NCI-H446 treated with DMSO at 0.1 percent for 48 hours (cell line): ENCODE measurements at regions not wholly inside any gene's neighbourhood (a gene's known extent, or its start where the extent isn't known, plus 50 kb on each side); places are given as distances from the start of the nearest gene placed in this dataset.

ENCODE experiments used
- DNase-seq: peaks from one replicate; lab custom pipeline; 2025; lab: John Stamatoyannopoulos, UW

DNA sequence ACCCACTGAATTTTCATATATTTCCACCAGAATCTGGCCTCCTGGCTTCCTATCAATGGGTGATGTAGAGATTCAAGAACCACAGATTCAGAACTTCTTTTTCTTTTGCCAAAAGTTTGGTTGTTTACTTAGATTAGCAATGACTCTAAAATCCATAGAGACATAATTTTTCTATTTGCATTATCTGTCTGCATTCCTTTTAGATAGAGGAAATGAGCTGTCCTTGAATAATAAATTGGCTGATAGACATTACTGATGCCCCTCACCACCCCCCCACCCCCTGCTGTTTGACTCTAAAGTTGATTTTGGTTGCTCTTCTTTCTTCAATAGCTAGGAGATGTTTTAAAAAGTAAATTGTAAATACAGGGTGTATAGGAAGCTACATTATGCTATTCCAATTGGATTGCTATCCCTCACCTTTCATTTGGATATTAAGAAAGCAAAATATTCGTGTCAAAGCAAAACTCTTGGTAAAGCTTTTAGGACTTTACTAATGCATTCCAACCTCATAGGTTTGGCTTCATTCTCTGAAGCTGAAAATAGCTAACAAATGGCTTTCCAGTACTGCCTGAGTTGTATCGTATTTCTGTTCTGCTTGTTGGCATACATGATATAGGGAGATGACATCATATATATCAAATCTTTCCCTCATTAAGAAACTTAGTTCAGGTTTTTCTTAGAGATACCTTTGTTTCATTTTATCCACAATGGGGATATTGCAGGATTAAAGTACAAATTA is 606.0 kb downstream of the ARL4A start:
- peak; percentile 44 for DNase-seq

DNA sequence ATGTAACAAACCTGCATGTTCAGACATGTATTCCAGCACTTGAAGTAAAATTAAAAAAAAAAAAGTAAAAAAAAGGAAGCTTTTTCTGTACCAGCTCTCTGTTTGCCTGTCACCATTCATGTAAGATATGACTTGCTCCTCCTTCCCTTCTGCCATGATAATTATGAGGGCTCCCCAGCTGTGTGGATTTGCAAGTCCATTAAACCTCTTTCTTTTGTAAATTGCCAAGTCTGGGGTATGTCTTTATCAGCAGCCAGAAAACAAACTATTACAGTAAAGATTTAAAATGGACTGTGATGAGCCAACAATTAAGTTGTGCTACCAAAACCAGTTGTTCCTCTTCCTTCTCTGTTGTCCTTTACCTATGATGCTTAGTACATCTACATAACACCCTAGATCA is 619.6 kb downstream of the ARL4A start:
- DNase-seq: no peak

DNA sequence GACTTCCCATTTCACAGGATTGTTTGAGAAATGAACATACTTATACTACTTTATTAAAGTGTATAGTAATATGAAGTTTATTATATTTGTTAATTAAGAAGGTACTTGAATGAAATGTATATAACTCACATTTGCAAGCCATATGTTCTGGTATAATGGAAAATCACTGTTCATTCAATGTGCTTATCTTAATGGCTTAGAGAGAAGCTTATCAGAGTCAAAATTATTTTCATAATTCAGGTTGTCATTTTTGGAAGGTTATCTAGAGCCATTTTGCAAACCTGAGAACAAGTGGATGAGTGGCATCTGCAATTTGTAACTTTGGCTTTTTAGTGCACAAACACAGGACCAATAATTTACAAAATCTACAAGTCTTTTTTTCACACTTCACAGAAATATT is 621.0 kb downstream of the ARL4A start:
- no peak for DNase-seq

DNA sequence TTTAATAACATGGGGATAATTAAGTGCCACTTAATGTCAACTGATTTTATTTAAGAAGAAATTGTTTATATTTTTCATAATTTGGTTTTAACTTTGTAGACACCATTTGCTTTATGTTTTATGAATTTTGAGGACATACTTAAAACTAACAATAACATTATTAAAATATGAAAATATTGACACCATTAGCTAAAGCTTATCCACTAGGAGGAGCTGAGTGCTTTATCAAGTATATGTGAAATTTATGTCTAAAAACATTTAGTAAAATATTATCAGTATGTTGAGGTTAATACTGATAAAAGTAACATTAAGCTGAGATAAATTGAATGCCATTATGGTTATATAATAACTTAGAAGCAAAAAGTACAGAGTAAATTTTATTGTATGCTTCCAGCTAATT is 622.1 kb downstream of the ARL4A start:
- DNase-seq: no peak

DNA sequence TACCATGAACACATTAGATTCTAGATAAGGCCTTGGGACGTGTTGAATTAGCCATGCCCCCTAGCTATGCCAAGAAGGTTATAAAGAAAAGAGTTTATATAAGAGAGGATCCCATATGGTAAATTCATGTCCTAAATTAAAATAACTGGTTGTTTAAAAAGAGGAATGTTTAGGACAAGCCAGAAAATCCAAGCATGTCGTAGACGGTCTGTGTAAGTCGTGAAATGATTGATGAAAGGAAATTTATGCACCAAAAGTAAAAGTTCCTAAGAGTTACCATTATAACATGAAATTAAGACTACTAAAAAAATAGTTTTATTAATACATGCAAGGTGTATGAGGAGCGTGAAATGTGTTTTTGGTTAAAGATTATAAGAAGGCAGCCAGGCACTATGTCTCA is 624.9 kb downstream of the ARL4A start:
- DNase-seq: no peak

DNA sequence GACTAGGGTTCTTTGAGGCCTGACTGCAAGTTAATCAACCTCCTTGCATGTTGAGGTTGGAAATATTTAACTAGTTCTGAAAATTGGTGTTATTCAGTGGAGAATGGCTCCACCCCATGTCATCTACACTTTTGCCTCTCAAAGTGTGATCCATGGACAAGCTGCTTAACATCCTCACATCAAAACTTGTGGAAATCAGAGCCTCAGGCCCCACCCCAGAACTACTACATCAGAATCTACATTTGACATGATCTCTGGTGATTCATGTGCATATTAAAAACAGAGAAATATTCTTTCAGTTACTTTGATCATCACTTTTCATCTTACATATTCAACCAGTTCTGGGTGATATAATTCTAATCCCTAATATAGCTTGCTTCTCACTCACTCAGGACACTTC is 632.9 kb downstream of the ARL4A start:
- DNase-seq: no peak

DNA sequence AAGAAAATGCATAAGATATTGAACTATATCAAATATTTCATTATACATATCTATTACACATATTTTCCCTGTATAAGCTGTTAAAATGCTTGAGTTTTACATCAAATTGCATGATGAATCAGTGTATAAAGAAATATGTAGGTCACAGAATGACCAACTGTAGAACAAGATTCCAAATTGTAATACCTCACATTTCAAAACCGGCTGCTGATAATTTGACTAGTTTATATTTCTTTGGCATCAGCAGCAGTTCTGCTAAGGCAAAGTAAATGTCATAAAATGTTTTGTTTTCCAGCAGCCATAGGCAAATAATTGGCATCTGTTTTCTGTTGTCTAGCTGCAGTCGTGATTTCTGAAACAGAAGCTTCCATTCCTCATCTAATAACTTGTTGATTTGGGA is 633.9 kb downstream of the ARL4A start:
- no peak for DNase-seq

DNA sequence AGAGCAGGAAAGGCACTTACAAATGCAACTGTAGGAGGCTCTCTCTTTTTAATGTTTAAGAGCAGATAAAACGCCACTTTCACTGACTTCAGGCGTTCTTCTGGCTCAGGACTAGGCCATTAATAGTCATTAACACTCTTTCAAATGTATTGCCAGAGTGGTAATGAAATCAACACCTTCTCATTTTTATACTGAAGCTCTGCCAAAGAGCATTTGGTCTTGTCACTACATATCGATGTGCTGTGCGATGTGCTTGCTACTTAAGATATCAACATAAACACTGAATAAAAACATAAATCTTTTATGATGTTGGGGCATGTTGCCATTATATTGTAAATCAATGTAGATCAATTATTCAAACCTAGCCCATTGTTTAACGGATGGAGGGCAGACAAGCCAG is 634.7 kb downstream of the ARL4A start:
- peak; percentile 53 for DNase-seq

DNA sequence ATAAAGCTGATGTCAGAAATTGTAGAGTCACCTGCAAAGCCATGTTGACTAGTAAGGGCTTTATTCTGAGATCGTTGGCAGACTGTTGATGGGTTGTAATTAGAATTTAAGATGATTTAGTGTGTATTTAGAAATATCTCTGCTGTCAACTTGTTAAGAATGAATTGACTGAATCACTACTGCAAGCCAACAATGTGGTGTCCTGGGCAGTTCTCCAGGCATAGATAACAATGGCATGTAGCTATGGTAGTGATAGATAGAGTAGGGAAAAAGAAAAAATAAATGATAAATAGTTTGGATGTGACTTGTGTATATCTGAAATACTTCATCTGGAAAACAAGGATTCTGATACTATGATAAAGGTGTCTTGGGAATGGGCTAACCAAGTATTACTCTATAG is 640.2 kb downstream of the ARL4A start:
- peak; percentile 82 for DNase-seq

DNA sequence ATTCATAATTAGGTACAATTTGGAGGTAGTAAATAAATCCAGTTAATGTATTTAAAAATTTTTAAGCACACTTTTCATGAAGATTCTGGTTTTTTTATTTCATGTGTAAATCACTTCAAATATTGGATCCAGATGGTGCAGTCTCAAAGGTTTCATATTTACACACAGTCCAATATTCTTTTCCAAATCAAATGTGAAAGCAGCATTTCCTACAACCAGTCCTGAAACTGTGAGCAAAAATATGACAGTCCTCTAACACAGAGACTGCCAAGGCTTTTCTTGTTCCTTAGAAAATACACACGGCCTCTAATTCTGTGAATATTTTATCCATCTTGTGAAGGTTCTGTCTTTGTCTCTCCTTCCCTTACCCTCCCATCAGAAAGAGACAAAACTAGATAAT is 645.9 kb downstream of the ARL4A start:
- DNase-seq: no peak

DNA sequence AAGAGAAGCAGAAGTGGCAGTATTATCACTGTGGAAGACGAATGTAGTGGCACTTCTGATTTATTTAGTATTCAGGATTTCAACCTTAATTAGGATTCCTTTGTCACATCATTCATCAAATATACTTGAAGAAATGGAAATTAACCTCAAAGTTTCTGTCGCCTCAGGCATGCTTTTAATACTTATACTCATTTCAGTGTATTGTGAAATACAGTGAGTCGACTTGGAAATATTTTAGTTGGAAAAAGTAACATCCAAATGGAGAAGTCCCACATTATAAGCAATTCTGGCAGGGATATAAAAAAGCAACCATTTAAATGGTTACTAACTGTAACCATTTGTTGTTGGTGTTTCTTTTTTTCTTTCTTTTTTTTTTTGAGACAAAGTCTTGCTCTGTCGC is 648.8 kb downstream of the ARL4A start:
- DNase-seq: no peak

DNA sequence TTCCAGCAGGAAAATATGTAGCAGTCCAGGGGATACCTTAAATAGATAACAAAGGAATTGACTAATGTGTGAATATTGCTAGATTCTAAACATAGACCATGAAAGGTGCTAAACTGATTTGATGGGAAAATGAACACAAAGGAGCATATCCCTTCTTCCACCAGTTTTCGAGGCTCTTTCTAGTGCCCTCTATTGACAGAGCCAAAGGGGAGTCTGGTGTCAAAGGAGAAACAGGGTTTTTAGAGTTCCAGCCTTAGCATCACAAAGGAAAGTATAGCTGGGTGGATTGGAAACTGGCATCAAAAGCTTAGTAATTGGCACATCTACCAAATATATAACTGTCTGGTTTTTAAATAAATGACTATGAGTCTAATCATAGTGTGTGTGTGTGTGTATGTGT is 636.8 kb downstream of the ETV1 start:
- no peak for DNase-seq

DNA sequence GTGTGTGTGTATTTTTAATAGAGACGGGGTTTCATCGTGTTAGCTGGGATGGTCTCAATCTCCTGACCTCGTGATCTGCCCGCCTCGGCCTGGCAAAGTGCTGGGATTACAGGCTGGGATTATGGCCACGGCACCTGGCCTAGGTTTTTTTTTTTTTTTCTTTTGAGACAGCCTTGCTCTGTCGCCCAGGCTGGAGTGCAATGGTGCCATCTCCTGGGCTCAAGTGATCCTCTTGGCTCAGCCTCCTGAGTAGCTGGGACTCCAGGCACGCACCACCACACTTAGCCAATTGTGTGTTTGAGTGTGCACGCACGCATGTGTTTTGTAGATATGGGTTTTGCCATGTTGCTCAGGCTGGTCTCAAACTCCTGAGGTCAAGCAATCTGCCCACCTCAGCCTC is 629.8 kb downstream of the ETV1 start:
- no peak for DNase-seq

DNA sequence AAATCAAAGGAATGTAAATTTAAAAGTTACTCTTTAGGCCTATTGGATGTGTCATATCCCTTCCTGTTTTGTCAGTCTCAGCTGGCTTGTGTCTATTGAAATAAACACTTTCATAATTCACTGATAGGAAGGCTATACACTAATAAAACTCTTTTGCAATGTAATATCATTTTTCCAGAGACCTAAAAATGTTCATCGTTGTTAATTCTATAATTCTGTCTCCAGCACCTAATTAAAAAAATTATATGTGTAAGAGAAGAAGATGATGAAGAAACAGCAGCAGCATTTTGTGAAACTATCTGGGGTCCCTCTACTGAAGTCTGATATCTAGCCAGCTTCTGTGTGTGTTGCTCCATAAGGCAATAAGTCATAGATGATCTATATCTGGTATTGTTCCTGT is 602.7 kb downstream of the ETV1 start:
- no peak for DNase-seq

DNA sequence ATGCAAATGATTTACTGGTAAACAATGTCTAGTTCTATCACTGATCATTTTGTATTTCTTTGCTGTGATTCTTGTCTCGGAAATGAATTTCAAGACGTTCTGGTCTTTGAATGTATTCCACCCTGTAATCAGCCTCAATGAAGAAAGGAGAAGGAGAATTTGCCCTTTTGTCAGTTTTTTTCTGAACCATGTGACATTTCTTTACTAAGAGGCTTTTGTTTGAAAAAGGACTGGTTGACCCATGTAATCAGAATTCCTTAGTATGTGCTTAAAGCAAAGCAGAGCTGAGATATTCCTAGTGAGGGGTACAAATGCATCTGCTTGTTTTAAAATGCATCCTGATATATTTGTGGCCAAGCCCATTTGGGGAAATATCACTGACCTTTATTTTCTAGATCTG is 581.6 kb downstream of the ETV1 start:
- DNase-seq: no peak

DNA sequence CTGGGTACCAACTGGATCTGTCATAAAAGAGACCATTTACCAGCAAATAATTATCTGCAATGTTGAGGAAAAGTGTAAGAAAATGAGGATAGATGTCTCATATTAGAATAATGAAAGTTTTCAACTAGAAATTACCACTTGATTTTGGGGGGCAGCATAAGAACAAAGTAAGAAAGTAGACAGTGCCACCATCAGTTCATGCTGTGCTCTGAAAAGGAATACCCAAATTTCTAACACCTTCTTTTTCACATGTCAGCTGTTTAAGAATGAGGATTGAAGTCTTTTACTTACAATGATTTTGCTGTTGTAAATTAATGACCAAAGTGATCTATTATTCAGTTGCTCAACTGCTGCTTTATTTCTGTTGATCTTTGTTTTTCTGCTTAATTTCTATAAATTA is 578.3 kb downstream of the ETV1 start:
- DNase-seq: peak; percentile 56

DNA sequence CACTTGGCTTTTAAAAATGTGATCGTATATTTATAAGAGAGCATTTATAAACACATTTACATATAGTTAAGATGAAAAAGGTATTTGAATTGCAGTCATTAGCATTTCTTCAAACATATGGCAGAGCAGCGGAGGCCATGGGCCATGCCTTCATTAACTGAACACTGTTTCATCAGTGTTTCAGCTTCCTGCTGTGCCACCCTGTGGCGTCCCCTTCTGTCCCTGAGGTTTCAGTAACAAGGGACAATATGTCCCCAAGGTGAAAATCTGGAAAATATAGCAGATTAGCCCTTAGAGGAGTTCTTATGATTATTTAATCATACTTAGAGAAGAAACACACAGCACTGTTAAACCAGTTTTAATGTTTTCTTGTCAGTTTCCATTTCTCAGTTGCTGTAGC is 577.8 kb downstream of the ETV1 start:
- peak; percentile 69 for DNase-seq

DNA sequence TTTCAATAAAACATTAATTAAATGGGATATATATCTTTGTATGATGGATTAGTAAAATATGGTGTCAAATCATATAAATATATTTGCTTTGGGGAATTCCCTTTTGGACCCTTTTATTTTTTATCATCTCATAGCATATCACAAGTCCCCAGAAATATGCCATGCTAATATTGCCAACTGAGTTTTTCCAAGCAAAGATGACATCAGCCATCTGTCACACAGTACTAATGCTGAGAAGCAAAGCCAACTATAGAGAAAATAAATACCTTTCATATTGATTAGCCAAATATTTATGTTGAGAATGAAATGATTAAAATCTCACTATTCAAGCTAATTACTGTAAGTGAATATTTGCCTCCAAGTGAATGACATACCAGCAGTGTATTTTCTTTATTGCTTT is 575.3 kb downstream of the ETV1 start:
- DNase-seq: peak; percentile 69

DNA sequence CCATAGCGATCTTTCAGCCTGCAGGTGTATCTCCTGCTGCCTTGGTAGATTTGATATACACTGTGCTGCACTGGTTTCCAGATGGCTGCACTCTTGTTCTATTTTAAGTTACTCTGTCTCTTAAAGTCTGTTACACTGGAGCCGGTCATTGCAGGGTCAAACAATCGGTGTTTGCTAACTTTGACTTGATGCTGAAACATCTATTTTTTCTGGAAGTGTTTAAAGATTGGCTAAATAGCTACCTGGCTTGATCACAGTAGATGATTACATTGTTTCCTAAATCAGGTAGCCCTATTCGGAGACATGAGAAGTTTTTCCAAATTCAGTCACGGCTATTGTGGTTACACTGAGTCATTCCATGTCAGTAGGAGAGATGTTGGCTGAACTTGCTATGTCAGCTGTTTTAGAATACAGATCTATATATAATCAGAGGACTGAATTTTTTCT is 574.8 kb downstream of the ETV1 start:
- DNase-seq: no peak

DNA sequence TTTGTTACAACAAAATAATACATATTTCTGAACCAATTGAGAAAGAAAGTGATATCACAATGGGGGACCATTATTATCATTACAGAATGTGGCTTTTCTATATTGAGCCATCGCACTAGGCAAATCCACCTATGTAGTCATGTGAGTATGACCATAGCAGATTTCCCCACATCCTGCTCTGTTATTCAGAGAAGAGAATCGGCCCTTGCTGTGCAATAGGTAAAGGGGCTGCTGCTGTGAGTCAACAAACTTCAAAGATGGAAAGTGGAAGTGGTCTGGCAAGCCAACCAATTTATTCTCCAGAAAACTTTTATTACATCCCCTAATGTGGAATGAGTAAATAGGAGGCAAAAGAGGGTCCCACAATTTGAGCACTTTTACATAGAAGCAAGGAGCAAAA is 573.4 kb downstream of the ETV1 start:
- DNase-seq: no peak

DNA sequence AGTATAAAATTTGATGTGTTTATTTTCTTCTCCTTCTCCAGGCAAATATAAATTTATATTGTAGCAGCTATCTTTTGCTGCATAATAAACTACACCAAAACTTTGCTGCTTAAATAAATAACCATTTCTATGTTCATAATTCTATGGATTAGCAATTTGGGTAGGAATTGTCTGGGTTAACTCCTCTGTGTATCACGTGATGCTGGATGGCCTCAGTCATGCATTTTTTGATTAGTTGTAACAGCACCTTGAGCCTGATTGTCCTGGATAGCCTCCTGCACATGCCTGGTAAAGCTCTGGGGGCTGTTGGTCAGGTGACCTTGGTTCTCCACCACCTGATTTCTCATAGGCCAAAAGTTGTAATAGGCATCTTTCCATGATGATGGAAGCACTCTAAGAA is 572.9 kb downstream of the ETV1 start:
- no peak for DNase-seq

DNA sequence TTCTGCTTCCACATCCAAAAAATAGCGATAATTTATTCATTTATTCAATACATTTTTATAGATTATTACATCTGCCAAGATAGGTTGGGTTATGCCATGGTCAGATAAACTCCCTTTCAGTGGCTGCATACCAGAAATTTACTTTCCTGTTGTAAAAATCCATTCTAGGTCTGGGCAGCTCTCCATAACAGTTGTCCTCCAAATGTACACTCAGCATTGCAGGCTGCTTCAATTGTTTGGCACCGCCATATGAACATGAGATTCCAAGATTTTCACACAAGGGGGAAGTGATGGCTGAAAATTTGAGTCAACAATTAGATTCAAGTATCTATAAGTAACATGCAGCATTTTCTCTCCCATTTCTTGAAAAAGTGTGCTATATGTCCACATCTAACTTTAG is 568.7 kb downstream of the ETV1 start:
- peak; percentile 91 for DNase-seq

DNA sequence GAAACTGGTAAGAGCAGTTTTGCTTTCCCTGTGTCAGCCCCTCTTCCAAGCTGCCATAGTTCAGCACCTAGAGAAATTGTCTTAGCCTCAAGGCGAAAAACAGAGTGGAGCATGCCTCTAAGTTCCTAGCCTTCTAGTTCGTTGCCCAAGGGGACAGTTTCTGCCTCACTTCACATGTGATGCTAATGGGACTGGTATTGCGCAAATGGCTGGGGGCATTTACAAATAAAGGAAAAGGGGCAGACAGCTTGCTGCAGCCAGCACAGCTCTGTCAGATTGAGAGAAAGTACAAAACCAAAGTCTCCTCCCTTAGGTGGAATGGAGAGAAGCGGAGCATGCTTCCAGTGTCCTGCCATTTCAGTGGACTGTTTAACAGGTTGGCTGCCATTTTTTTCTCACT is 567.7 kb downstream of the ETV1 start:
- no peak for DNase-seq

DNA sequence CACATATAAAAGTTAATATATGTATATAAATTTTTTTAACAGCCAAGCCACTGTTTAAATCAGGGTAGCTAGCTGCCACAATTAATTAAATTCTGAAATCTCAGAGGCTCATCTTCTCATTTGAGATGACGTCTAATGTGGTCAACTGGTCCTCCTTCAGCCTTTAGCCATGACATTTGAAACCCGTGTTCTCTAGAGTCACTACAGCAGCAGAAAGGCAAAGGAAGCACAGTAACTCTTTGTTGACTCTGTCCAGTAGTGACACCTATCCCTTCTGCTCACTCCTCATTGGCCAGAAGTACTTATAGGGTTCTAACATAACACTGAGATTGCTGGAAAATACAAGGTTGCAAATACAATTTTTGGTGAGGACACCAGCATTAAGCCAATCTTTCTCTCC is 555.5 kb downstream of the ETV1 start:
- no peak for DNase-seq

DNA sequence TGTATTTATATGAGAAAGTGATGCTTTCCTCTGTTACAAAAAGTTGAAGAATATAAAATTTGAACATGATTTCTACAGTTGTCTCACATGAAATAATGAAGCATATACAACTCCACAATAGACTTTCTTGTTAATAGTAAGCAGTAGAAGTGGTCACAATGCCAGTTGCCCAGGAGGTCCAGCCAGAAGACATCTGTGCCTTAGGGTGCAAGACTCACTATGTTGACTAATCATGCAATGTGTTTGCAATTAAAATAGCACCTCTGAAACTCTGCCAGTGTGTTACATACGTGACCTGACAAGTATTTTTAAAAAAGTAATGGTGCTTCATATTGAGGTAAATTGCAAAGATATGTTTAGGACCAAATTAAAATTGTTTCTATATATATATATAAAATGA is 547.2 kb downstream of the ETV1 start:
- DNase-seq: peak; percentile 23
